GM18502 (cell line): ENCODE measurements at regions not wholly inside any gene's neighbourhood (a gene's known extent, or its start where the extent isn't known, plus 50 kb on each side); places are given as distances from the start of the nearest gene placed in this dataset.
A peak's percentile ranks its signal among the peaks of the same experiment; 100 is the strongest.
"Not testable (repeated sequence)": the region's sequence is repeated elsewhere in the genome, so short reads cannot be mapped to it uniquely, and the experiment has no call there.

Experiments
- ATAC-seq: cut with Tn5 transposase; IDR thresholded peaks from one replicate; pipeline ENCODE4 v1.9.1; 2021; ENCODE audit warnings: mild to moderate bottlenecking; ENCODE audit not compliant: unreplicated experiment, poor library complexity

GRCh38 chr5:63131626-63132285, 553.1 kb downstream of the LRRC70 start:
- ATAC-seq = no peak

- ATAC-seq = no peak
These were observed 550.1 kb downstream of the LRRC70 start for GRCh38 chr5:63128761-63129160.

GRCh38 chr5:63128018-63128417, 549.4 kb downstream of the LRRC70 start:
- ATAC-seq = no peak

GRCh38 chr5:63127054-63127453, 548.4 kb downstream of the LRRC70 start:
- ATAC-seq = no peak

GRCh38 chr5:63125862-63126261, 547.2 kb downstream of the LRRC70 start:
- peak; percentile 89 for ATAC-seq

GRCh38 chr5:63125392-63125791, 546.8 kb downstream of the LRRC70 start:
- ATAC-seq = no peak

- no peak for ATAC-seq
These were observed 545.6 kb downstream of the LRRC70 start for GRCh38 chr5:63124266-63124665.

- ATAC-seq = no peak
These were observed 542.9 kb downstream of the LRRC70 start for GRCh38 chr5:63121471-63121870.

GRCh38 chr5:63118221-63118620, 539.6 kb downstream of the LRRC70 start:
- ATAC-seq = no peak

GRCh38 chr5:63111891-63112290, 533.3 kb downstream of the LRRC70 start:
- no peak for ATAC-seq

- no peak for ATAC-seq
These were observed 523.3 kb downstream of the LRRC70 start for GRCh38 chr5:63101870-63102269.

- no peak for ATAC-seq
These were observed 518.7 kb downstream of the LRRC70 start for GRCh38 chr5:63097286-63097685.

GRCh38 chr5:63094730-63095129, 516.1 kb downstream of the LRRC70 start:
- no peak for ATAC-seq

- ATAC-seq = no peak
These were observed 510.5 kb downstream of the LRRC70 start for GRCh38 chr5:63089147-63089546.

- no peak for ATAC-seq
These were observed 506.9 kb downstream of the LRRC70 start for GRCh38 chr5:63085561-63085960.

- ATAC-seq = not testable (repeated sequence)
These were observed 505.1 kb downstream of the LRRC70 start for GRCh38 chr5:63083689-63084088.

- no peak for ATAC-seq
These were observed 502.8 kb downstream of the LRRC70 start for GRCh38 chr5:63081402-63081801.

GRCh38 chr5:63070001-63070400, 491.4 kb downstream of the LRRC70 start:
- no peak for ATAC-seq

GRCh38 chr5:63055421-63055820, 476.8 kb downstream of the LRRC70 start:
- no peak for ATAC-seq

GRCh38 chr5:63053019-63053638, 474.5 kb downstream of the LRRC70 start:
- ATAC-seq = no peak

- no peak for ATAC-seq
These were observed 472.3 kb downstream of the LRRC70 start for GRCh38 chr5:63050916-63051315.

- ATAC-seq = no peak
These were observed 471.3 kb downstream of the LRRC70 start for GRCh38 chr5:63049935-63050334.
